Heart right ventricle (tissue), 16 donors: ENCODE measurements at regions not wholly inside any gene's neighbourhood (a gene's known extent, or its start where the extent isn't known, plus 50 kb on each side); places are given as distances from the start of the nearest gene placed in this dataset.
A peak's percentile ranks its signal among the peaks of the same experiment; 100 is the strongest.

Source experiments
- ATAC-seq, 8 donors: fragments of 200-7000 bp; cut with Tn5 transposase; one replicate each; pipeline ENCODE4 v1.9.1; 2020; ENCODE audit warnings: mild to moderate bottlenecking in 8 of 8, moderate library complexity in 8 of 8, moderate number of reproducible peaks in 1 of 8
- DNase-seq, 2 donors: peaks; one replicate each; pipeline ENCODE4 v3.0.0-alpha.2; 2020
- H3K27ac ChIP-seq, 10 donors: fragments of 200-600 bp; sonication (generic) in 2 of 10; one replicate each; pipeline versions ENCODE4 v1.5.0 to v1.8.0; 2020 to 2022; ENCODE audit warnings: mild to moderate bottlenecking in 3 of 10
- H3K27me3 ChIP-seq, 7 donors: fragments of 200-600 bp; one replicate each; pipeline ENCODE4 v1.8.0; 2021 to 2022; ENCODE audit warnings: mild to moderate bottlenecking in 2 of 7
- H3K36me3 ChIP-seq, 9 donors: fragments of 200-600 bp; sonication (generic) in 1 of 9; one replicate each; pipeline versions ENCODE4 v1.5.0 to v1.8.0; 2020 to 2022; ENCODE audit warnings: mild to moderate bottlenecking in 2 of 9
- H3K4me1 ChIP-seq, 9 donors: fragments of 200-600 bp; sonication (generic) in 1 of 9; one replicate each; pipeline versions ENCODE4 v1.5.0 to v1.8.0; 2020 to 2022; ENCODE audit warnings: mild to moderate bottlenecking in 4 of 9
- H3K4me3 ChIP-seq, 10 donors: fragments of 200-600 bp; sonication (generic) in 2 of 10; one replicate each; pipeline versions ENCODE4 v1.5.0 to v1.8.0; 2020 to 2022; ENCODE audit warnings: mild to moderate bottlenecking in 7 of 10, moderate library complexity in 2 of 10
- H3K9me3 ChIP-seq, 11 donors: fragments of 200-600 bp in 10 of 11; sonication (generic) in 2 of 11; one replicate each; pipeline versions ENCODE4 v1.5.0 to v1.8.0; 2013 to 2022; ENCODE audit warnings: mild to moderate bottlenecking in 2 of 11, control low read depth in 1 of 11, moderate library complexity in 1 of 11
- WGBS, 2 donors: extraction: QIAGEN DNeasy Blood & Tissue Kit; methylation state at CpG; one replicate each; pipeline ENCODE4 v1.1.7; 2013; ENCODE audit warnings: inconsistent platforms in 1 of 2; 5-methylcytosine and 5-hydroxymethylcytosine counted together
- intact Hi-C, 10 donors: fragments of 100-400 bp; cut with DNase I; formaldehyde crosslinking; loops; one replicate each; pipeline versions ENCODE4 v1.11.1 to v1.14.2; 2022
- TF ChIP-seq, protein P1 (sequence below), 9 donors: fragments of 200-600 bp; sonication (generic) in 2 of 9; IDR thresholded peaks; one replicate each; pipeline versions ENCODE4 v1.5.0 to v1.8.0; 2021 to 2022; ENCODE audit warnings: antibody characterized with exemption in 9 of 9, mild to moderate bottlenecking in 5 of 9, moderate library complexity in 1 of 9
- donor health status: Arrhythmogenic right ventricular cardiomyopathy.
- donor health status: ischemic (EF 13 %, LVEDD 7.1; RV severe dilation, severe dysfunction).
- donor health status: healthy with polysubstance abuse.
- donor health status: DM: no; HTN: yes; CAD: no.
- donor health status: DM: no; HTN: no; CAD: no.
- donor health status: ischemic (EF 25% LVEDD 6.9; RV normal size, moderate dysfunction).
- donor health status: ischemic (EF 25% LVEDD 5.7; RV mildly dilated, moderate dysfunction).
- donor health status: healthy.
- donor health status: DM: yes; HTN: yes; CAD: no.
- donor health status: Ischemic cardiomyopathy.
- donor health status: ischemic (EF 35%, LVEDD 5.7; RV mildly dilated, moderate dysfunction).
- donor health status: nonischemic (EF 11% LVEDD 7.7; RV severe dilation, severe dysfunction).
- donor health status: DM: yes; HTN: yes; CAD: no.
- donor health status: PGD.
- donor health status: ischemic (EF 29% LVEDD 5.4; RV normal size, mild dysfunction).
- donor health status: nonischemic (EF 23%, LVEDD 6.1; RV moderate dilation, normal function).

DNA sequence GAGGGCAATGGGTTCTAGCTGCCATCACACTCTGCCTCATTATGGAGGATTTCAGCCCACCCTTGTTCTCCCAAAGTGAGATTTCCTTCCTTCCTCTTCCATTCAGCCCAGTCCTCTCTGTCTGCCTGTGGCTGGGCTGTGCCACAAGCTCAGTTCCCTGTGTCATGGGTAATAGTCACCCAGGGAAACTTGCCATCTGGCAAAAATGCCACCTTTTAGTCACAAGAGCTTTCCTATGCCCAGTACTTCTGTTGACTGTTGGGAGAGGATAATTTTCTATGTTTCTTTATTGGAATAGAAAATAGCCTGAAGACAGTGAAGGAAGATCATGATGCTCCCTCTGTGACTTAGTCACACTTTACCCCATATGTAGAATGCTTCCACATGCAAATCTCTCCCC, 71.4 kb downstream of the TLR4 start:
- intact Hi-C loops, result loop anchor here in 1 of 10 donors (10.0 kb wide), 1 partner anchor 131 kb away; no protein-coding TSS in a partner anchor
- Histone ChIP-seq H3K27me3 (no peaks in the 10 kb centered on the region), H3K4me3 (no peak overlapping the region), H3K9me3 (no peaks in the 10 kb centered on the region), H3K4me1 (peaks cover 0 to 43% (median 12%) of the 10 kb centered on the region in 9 donors), H3K36me3 (no peaks in the 10 kb centered on the region), H3K27ac (no peak overlapping the region)
- TF ChIP-seq, protein P1, sequence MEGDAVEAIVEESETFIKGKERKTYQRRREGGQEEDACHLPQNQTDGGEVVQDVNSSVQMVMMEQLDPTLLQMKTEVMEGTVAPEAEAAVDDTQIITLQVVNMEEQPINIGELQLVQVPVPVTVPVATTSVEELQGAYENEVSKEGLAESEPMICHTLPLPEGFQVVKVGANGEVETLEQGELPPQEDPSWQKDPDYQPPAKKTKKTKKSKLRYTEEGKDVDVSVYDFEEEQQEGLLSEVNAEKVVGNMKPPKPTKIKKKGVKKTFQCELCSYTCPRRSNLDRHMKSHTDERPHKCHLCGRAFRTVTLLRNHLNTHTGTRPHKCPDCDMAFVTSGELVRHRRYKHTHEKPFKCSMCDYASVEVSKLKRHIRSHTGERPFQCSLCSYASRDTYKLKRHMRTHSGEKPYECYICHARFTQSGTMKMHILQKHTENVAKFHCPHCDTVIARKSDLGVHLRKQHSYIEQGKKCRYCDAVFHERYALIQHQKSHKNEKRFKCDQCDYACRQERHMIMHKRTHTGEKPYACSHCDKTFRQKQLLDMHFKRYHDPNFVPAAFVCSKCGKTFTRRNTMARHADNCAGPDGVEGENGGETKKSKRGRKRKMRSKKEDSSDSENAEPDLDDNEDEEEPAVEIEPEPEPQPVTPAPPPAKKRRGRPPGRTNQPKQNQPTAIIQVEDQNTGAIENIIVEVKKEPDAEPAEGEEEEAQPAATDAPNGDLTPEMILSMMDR (IDR thresholded peaks at IDR 0.05), result no peak
- ATAC-seq (no peak), DNase-seq (no peak)

DNA sequence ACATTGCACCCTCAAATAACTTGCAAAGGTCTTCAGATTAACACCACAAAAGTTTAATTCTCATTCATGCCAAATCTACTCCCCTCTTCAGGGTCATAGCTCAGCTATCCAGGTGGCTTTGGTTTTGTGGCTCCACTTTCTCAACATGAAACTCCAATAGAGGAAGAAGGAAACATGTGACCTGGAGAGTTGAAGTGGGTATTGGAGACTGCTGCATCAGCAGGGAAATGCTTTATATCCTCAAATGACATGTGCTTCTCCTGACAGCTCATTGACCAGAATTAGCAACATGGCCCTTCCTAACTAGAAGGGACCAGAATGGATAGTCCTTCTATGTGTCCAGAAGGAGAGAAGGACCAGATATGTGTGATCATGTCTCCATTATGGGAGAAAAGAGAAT, 73.6 kb downstream of the TLR4 start:
- peak overlapping the region in 1 of 10 donors; percentile 11 for H3K27ac ChIP-seq
- no peak overlapping the region for H3K4me3 ChIP-seq
- TF ChIP-seq, protein P1 (IDR thresholded peaks at IDR 0.05), result no peak
- peaks cover 0 to 48% (median 16%) of the 10 kb centered on the region in 9 donors for H3K4me1 ChIP-seq
- ATAC-seq, result peak in 7 of 8 donors; percentile 41 to 79 (median 64)
- DNase-seq, result peak in 1 of 2 donors; percentile 6
- H3K27me3 ChIP-seq, result no peaks in the 10 kb centered on the region
- H3K36me3 ChIP-seq, result no peaks in the 10 kb centered on the region
- no peaks in the 10 kb centered on the region for H3K9me3 ChIP-seq
- intact Hi-C loops, result loop anchor here in 1 of 10 donors (10.0 kb wide), 1 partner anchor 133 kb away; no protein-coding TSS in a partner anchor

DNA sequence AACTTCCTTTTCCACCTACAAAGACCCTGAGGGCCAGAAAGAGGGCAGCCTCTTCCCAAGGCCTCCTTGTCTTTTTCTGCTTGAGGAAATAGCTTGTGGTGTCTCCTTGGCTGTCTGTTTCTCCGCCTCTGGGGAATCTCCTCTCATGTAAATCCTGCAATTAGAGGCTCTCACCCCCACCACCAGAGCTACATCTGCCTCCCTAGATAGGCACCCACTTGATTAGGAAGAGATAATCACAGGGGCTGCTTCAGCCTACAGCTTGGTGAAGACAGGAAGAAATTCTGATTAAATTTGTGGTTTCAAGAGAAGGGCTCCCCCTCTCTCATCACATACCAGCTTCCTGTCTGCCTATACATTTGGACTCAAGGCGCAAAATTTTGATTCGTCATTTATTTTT, 75.6 kb downstream of the TLR4 start:
- DNase-seq, result no peak
- TF ChIP-seq, protein P1 (IDR thresholded peaks at IDR 0.05), result no peak
- Histone ChIP-seq H3K4me1 (peaks cover 0 to 53% (median 16%) of the 10 kb centered on the region in 9 donors), H3K27me3 (no peaks in the 10 kb centered on the region), H3K27ac (peak overlapping the region in 2 of 10 donors; percentile 20 to 22), H3K36me3 (no peaks in the 10 kb centered on the region), H3K4me3 (no peak overlapping the region), H3K9me3 (no peaks in the 10 kb centered on the region)
- no peak for ATAC-seq
- WGBS, 2 donors, result 44 to 58% methylated on average over 3 of the region's 3 CpGs
- intact Hi-C loops, result loop anchor here in 8 of 10 donors (2.0 to 10.0 kb wide), 10 partner anchors 72 to 1585 kb away; partner anchors contain the start of genes BRINP1 (in 2 of the 8) and TLR4 (in 2 of the 8)

DNA sequence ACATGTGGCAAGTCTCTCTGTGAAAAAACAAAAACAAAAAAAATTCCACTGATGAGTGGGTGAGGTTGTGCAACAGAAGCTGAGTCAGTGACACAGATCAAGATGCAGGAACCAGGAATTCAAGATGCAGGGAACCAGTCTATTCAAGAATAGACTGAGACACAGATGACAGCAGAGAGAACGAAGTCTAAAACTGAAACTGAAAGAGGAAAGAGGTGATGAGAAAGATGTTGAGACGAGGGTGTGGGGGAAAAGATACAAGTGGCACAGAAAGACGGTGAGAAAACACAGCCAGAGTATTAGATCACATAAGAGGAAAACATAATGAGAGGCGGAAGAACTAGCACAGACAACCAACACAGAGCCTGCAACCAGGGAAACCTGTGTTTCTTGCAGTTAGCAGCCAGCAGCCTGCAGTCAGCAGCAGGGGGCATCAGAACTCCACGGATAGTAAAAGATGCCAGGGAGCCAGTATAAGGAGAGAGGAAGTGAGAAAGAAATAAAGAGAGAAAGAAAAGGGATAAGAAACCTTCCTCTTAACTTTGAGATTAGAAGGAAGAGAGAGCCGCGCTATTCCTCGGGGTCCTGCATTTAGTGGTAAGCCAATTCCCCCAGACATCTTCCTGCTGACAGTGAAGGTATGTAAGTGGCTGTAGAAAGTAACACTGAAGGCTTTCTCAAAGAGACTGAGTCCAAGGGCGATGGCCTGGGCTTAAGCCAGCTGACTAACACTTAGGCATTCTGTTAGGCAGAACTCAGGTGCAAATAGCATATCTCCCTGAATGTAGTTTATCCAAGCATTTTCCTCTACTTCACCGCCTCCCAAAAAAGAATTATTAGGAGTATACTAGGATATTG, 79.0 kb downstream of the TLR4 start:
- peak; percentile 70 to 94 (median 93) for ATAC-seq
- intact Hi-C loops, result loop anchor here in 7 of 10 donors (5.0 to 10.0 kb wide), 9 partner anchors 76 to 1582 kb away; partner anchors contain the start of genes BRINP1 (in 2 of the 7) and TLR4 (in 2 of the 7)
- H3K4me1 ChIP-seq, result peaks cover 0 to 42% (median 16%) of the 10 kb centered on the region in 9 donors
- peak overlapping the region in 7 of 10 donors; percentile 25 to 87 (median 48) for H3K27ac ChIP-seq
- no peaks in the 10 kb centered on the region for H3K27me3 ChIP-seq
- H3K9me3 ChIP-seq, result peaks cover 0 to 5% (median 0%) of the 10 kb centered on the region in 11 donors
- peak overlapping the region in 9 of 10 donors; percentile 11 to 58 (median 50) for H3K4me3 ChIP-seq
- TF ChIP-seq, protein P1 (IDR thresholded peaks at IDR 0.05), result peak; percentile 58 to 94 (median 82)
- peak; percentile 52 to 78 for DNase-seq
- 14 to 17% methylated on average over 10 of the region's 10 CpGs for WGBS, 2 donors
- no peaks in the 10 kb centered on the region for H3K36me3 ChIP-seq
